CD1c-positive myeloid dendritic cell (primary cell): ENCODE measurements at regions not wholly inside any gene's neighbourhood (a gene's known extent, or its start where the extent isn't known, plus 50 kb on each side); places are given as distances from the start of the nearest gene placed in this dataset.
A peak's percentile ranks its signal among the peaks of the same experiment; 100 is the strongest.

Source experiments
- DNase-seq: peaks from one replicate; pipeline ENCODE4 v3.0.0-alpha.2; 2016; ENCODE audit errors: extremely low spot score

DNA sequence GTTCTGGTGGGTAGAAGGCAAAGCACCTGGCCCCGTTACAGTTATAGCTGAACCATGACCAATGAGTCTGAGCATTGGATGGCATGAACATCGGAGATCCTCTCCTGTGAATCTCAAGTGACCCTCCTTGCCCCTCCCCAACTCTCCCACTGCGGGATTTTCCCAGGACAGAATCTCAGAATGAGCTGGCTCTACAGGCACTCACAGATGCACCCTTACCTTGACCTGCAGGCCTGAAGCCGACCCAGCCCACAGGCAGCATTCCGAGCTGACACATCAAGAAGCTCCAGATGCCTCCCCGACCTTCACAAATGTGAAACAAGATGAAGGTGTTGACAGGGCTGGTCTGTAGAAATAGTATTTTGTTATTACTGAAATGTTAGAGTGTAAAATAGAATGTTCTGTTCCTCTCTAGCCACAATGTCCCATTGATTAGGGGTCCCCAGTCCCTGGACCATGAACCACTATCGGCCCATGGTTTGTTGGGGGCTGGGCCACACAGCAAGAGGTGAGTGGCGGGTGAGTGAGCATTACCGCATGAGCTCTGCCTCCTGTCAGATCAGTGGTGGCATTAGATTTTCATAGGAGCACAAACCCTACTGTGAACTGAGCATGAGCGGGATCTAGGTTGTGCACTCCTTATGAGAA lies 263.4 kb downstream of the AUH start:
- DNase-seq, result no peak

DNA sequence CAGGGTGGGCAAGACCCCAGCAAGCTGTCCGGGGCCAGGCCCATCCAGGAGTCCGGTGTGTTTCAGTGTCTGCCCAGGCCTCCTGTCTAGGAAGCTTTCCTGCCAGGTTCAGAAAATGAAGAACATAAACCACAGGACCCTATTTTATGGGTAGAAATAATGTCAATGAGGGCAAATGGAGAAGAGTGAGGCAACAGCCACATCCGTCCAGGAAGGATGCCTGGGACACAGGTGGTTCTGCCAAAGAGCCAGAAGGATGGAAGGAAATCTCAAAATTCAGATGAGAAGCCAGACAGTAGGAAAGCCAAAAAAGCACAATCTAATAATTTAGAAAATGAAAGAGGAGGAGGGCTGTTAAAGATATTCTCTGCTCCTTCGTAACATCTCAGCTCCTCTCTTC lies 262.3 kb downstream of the AUH start:
- DNase-seq, result no peak

DNA sequence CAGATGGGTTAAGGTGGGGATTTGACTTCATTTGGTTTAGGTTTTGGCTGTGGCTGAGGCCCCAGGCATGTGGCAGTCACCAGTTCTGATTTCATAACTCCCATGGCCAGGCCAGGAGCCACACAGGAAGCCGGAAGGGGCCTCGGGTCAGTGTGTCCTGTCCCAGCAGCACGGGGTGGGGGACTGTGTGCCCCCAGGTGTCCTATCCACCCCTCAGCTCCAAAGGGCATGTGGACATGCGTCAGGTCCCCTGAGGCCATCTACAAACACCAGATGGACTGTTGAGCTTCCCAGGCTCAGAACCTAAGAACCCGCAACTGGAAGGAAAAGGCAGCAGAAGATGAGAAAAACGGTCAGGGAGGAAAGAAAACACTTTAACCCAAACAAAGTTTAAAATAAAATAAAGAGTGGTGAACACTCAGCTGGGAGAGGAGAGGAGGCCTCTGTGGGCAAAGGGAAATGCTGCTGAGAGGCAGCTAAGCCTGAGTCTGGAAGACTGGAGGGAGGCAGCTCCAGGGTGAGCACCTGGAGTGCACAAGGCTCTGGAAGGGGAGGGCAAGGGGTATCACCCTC lies 260.8 kb downstream of the AUH start:
- DNase-seq, result no peak

DNA sequence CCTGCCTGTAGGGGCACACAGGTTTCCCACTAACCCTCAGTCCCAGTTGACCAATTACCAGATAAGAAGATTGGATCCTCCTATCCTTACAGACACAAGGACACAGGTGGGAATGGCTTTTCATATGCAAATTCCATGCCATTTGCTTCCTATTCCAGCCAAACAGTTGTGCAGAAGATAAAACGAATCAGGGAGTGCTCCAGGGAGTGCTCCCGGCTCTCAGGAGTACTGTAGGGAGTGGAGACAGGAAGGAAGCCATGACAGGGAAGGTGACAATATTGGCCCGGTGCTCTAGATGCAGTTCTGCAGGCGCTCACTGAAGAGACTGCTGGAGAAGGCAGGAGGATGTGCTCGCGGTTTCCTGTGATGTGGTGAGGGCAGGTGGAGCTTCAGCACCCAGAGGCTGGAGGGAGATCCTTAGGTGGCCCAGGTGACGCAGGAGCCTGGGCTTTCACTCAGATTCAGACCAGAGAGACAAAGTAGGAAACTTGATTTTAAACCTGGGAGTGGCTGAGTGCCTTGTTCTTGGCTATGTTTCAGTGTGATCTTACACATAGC lies 260.0 kb downstream of the AUH start:
- DNase-seq, result peak; percentile 31

DNA sequence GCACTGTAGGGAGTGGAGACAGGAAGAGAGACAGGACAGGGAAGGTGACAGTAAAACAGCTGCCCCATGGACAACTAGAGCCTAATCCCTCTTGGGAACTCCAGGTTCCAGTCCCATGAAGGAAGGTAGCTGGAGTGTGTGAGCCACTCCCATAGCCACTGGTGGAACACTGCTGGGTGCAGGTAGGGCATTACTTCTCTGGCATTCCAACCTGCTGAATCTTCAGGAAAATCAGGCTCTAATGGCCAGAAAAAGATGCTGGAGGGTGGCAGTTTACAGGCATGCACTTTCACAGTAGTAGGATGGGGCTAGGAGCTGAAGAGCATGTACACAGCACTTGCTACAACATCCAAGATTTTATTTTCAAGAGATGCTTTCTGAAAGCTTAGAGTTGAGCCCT lies 259.4 kb downstream of the AUH start:
- no peak for DNase-seq

DNA sequence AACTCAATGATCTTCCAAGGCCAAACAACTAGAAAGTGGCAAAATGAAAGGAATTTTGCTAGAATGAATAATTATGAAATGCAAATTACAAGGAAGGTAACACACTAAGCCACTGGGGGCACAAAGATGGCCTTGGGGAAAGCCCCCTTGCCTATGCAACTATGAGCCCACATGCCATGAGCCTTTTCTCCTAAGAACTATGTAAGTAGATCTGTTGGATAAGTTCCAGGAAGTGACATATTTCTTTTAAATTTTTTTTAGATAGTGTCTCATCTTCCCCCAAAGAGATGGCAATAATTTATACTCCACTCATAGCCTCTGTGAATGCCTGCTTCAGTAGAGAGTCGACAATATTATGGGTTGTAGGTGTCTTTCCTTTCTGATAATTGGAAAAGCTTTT lies 257.8 kb downstream of the AUH start:
- no peak for DNase-seq

DNA sequence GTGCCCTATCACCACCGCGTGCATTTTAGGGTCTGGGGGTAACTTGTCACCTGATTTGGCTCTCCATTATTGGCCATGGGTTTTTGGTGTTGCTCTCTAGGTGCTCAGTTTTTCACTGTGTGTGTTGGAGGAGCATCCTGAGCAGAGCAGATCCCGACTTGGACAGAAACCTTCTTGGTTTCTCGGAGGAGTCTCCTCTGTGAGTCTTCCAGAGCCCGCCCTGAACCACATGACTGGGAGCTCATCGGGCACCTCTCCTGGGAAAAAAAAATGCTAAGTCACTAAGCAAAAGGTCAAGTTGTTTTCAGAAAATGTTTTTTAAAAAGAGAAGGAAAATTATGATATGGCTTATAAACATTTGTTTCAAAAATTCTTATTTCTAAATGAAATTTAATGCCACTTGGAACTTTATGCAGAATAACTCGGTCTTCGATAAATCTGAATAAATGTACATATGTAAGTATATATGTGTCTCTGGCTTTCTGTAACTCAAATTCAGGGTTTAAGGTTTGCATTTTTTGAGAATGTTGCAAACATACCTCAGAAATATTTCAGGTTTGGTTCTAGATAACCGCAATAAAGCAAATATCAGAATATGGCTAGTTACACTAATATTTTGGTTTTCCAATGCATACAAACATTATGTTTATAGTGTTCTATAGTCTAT lies 255.2 kb downstream of the AUH start:
- DNase-seq, result no peak

DNA sequence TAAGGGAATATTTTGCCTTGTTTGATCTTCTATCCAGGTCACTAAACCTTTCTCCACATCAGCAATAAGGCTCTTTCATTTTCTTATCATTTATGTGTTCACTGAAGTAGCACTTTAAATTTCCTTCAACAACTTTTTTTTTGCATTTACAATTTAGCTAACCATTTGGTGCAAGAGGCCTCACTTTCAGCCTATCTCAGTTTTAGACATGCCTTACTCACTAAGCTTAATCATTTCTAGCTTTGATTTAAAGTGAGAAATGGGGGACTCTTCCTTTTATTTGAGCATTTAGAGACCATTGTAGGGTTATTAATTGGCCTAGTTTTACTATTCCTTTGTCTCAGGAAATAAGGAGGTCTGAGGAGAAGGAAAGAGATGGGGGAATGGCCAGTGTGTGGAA lies 250.5 kb downstream of the AUH start:
- DNase-seq, result no peak

DNA sequence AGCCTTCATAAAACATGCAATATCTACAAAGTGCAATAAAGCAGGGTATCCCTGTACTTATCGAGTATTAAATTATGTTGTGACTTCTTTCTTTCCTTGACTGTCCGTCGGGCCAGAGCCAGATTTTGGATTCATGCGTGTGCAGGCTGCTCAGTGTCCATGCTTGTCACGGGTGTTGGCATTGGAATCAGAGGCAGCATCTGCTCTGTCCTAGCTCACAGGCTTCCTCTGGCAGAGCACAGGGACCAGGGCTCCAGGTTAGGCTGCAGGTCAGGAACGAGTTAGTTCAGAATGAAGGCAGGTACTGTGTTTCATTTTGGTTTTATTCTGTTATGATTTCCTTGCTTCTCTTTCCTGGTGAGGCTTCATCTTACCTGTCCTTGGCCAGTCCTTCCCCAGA lies 249.8 kb downstream of the AUH start:
- DNase-seq, result no peak

DNA sequence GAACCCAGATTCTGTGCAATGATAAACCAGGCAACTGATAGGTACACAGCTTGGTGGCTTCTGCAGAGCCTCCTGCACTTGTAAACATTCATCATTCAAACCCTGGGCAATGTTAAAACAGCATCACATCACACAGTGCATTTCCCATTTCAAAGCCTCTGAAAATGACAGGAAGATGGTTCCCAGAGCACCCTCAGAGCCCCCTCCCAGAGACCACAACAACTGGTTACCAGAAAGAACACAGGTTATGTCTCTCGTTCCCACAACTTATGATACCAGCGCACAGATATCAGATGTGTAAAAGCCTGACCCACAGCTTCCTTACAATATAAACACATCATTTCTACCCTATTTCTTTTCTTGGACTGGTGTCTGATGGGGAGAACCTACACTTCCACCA lies 248.7 kb downstream of the AUH start:
- DNase-seq, result no peak

DNA sequence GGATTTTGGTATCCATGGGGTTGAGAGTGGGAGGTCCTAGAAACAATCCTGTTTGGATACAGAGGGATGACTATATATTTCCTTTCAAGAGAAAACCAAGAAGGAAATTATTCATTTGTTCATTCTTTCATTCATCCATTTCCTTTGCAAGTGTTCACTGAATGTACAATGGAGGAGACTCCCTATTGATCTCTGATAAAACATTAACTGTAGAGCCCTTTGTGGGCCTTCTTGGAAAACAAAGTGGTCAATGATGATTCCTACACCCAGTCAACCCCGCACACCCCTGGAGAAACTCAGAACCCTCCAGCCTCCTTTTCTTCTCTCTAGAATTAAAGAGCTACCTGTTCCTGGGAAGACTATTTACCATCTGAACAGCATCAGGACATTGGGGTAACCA lies 247.3 kb downstream of the AUH start:
- no peak for DNase-seq

DNA sequence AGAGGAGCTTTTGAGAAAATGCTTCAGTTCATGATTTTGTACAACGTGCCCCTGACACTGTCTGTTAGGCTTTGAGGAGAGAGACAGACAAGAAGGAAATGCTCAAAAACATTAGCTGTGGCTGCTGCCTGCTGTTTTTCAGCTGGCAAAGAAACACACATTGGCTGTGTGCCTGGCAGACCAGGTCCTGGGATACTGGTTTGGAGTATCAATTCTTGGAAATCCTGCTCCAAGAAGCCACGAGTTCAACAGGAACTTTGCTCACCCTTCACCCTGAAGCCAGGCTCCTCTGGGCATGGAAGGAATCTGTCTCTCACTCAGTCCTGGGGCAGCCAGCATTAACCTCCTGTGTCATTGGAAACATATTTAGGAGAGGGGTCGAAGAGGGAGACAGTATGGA lies 245.5 kb downstream of the AUH start:
- no peak for DNase-seq

DNA sequence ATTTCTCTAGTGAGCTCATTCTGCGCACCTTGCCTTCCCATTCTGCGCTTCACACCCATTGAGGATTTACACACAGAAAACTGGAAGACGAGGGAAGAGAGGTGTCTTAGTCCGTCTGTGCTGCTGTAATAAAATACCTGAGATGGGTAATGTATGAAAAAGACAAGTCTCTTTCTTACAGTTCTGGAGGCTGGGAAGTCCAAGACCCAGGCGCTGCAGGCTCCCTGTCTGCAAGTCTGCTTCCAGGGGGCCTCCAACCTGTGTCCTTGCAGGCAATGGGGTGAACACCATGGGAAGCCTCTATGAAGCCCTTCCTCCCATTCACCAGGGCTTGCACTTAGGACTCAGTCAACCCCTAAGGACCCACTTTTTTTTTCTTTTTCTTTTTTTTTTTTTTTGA lies 245.0 kb downstream of the AUH start:
- no peak for DNase-seq

DNA sequence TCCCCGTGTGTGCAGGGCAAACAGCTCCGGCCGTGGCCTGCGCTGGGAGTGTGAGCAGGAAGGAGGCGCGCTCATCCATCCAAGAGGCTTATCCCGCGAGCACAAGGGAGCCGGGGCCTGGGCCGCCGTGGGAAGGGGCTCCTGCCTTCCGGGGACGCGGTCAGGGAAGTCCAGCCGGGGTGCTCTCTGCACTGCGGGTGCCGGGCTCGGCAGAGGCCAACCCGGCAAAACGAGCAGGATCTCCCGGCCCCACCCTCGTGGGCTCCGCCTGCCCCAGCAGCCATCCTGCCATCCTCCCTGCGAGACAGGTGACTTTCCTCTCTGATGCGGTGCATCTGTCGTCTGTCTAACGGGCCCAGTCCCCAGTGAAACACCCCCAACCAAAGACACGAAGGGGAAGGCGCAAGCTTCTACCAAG lies 244.2 kb downstream of the AUH start:
- DNase-seq, result no peak

DNA sequence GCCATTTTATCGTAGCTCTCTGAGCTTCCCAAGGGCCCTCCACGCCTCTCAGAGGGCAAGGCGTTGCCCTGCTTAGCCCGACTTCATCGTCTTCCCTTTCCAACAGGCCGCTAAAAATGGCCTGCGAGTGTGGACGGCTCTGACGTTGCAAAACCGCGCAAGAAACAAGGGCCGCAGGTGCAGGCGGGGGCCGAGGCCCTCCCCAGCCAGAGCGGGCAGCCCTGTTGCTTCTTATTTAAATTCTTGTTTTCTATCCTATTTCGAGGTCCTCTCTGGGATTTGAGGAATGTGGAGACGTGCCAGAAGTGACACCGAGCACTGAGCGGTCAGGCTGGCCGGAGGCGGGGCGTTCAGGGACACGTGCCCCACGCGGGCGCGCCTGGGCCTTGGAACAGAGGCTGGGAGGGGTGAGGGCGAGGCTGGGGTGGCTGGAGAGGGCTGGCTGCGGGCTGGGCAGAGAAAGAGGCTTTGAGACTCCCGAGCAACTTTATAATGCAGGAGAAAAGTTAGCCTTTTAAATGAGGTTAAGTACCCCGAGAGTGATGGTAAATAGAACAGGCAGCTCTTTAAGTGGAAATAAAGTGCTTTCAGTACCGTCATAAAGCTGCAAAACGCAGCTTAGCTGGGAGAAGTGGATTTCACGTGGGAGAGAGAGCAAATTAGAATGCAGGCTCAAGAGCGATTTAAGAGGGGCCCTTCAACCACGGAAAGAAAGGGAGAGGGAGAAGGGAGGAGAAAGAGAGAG lies 243.6 kb downstream of the AUH start:
- DNase-seq, result peak; percentile 34

DNA sequence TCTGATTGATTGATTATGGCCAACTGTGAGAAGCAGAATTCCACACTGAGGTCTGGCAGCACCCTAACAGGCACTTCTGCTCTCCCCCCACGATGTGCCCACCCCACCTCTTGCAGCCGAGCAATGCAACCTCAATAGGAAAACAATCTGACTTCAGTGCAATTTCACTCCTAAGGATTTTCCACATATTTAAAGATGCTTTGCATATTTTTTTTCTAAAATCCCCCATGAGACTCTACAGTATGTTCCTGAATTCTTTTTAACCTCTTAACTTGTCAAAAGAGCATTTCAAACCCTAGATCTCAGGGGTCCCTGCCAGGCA lies 243.1 kb downstream of the AUH start:
- no peak for DNase-seq

DNA sequence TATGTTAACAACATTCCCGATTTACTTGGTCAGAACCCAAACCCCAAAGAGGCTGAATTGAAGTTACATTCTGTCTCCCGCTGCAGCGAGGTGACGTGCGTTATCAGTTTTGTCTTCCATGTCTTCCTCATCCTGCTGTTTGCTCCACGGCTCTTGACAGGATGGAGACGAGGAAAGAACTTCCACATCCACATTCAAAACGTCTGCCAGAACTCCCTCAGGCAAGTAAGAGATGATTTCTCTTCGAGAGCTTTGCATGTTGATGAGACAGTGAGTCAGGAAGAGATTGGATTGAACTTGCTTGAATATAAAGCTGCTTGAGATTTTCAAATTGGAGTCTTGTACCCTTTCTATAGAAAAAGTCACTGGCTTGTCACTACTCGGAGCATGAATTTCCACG lies 242.6 kb downstream of the AUH start:
- DNase-seq, result no peak

DNA sequence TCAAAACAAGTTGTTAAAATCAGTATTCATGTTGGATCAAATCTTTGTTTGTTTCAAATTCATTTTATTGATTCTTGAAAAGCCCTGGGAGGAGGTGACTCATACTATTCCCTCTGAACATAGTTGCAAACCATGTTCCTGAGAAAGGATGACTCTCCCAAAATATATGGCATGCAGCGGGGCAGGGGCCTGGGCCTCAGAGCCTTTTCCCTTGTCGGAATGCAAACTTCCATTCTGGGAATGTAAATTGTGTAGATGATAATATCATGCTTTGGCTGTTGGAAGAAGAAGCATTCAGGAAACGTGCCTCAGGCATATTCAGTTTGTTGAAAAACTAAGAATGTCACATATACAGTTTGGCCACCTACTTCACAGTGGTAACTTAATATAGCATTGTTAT lies 242.0 kb downstream of the AUH start:
- DNase-seq, result no peak

DNA sequence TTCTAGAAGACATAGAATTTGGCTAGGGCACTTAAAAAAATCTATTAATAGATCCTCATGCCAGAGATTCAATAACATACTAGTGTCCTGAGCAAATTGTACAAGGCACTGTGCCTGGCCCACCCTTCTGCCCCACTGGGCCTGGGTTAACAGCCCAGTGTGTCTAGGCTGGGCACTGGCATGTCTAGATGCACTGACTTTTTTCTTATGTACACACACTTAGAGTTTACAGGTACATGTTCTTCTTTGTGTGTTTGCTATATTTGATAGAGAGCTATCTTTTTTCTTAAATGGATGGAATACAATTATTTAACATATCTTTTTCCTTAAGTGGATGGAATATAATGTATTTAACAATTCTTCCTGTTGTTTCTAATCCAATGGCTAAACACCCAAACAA lies 241.5 kb downstream of the AUH start:
- no peak for DNase-seq

DNA sequence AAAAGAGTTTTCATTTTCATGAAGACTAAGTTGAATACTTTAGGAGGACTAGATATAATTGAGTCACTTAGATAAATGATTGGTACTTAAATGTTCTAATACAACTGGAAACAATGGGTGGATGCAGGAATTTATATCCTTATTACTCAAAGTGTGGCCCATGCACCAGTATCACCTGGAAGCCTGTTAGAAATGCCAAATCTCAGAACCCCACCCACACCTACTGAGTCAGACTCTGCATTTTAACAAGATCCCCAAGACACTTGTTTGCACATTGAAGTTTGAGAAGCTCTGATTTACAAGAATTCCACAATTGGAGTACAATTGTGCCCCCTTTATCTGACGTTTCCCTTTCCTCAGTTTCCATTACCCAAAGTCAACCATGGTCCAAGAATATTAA lies 239.0 kb downstream of the AUH start:
- DNase-seq, result no peak

DNA sequence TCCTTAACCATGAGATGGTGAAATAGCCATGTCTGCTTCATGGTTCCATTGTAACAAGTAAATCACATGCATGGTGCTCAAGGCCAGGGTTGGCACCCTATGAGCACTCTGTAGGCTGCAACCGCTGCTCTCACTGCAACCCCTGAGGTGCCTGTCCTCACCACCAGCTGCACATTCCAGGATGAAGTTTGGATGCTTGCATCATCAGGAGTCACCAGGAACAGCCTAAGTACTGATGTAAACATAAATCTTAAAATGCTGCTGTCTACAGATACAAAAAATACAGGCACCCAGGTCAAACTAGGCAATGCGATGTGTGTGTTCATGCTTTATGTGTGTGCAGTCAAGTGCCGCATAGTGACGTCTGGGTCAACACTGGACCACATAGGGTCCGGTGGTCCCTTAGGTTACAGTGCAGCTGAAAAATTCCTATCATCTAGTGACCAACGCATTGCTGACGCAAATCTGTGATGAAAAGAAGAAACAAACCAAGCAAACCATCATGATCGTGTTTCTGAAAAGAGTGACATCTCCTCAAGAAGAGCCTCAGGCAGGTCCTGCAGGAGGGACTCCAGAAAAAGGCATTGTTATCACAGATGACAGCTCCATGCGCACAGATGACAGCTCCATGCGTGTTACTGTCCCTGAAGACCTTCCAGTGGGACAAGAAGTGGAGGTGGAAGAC lies 234.8 kb downstream of the AUH start:
- DNase-seq, result no peak

DNA sequence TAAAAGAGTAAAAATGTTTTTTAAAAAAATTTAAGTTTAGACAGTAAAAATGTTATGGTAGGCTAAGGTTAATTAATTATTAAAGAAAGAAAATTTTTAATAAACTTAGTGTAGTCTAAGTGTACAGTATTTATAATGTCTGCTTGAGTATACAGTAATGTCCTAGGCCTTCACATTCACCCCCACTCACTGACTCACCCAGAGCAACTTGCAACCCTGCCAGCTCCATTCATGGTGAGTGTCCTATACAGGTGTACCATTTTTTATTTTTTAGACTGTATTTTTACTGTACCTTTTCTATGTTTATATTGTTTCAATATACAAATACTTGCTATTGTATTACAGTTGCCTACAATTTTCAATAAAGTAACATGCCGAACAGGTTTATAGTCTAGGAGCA lies 234.1 kb downstream of the AUH start:
- DNase-seq, result no peak
